ENCODE measurements at regions not wholly inside any gene's neighbourhood (a gene's known extent, or its start where the extent isn't known, plus 50 kb on each side); places are given as distances from the start of the nearest gene placed in this dataset.
"Not testable (repeated sequence)": the region's sequence is repeated elsewhere in the genome, so short reads cannot be mapped to it uniquely, and the experiment has no call there.

DNA sequence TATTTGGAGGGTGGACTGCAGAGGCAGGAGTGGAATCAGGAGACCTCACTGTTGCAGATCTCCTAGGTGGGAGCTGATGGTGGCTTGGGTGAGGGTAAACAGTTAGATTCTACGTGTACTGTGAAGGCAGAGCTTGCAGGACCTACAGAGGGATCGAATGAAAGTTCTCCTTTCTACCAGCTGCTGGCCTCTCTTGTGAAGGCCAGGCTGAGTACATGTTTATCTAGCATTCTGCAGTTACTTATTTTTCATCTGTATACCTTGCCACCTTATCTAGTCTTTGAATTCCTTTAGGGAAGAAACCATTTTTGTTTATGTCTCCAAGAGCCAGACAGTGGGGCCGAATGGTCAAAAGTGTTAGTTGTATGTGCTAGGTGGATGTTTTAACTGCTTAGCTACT lies 57.6 kb downstream of the PTTG1 start:
- H3K36me3 Mint-ChIP-seq (ENCODE audit: low read depth): peaks cover 81% of the 10 kb centered on the region
- no peaks in the 10 kb centered on the region for H3K9me3 Mint-ChIP-seq
- DNase-seq: no peak
- peak overlapping the region; percentile 83 for H3K27ac Mint-ChIP-seq
- H3K4me1 Mint-ChIP-seq (ENCODE audit: low read depth): peaks cover 67% of the 10 kb centered on the region
- no peak overlapping the region for H3K4me3 Mint-ChIP-seq
- no peaks in the 10 kb centered on the region for H3K27me3 Mint-ChIP-seq

DNA sequence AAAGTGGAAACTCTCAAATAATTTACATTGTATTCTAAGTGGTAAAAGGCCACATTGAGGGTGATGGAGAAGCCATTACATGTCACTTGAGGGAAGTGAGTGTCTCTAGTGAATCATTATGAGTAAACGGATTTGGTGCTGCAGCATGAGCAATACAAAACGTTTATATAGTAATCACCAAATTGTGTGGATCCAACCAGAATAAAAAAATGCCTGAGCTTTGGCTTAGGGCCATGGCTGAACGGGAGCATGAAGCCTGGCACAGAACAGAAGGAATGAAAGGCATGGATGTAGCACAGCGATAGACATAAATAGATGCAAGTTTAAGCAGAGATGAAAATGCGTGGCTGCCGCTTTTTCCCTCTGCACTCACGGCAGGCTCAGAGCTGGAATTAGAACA lies 58.3 kb downstream of the PTTG1 start:
- H3K27ac Mint-ChIP-seq: peak overlapping the region; percentile 83
- peak overlapping the region; percentile 31 for H3K4me3 Mint-ChIP-seq
- H3K36me3 Mint-ChIP-seq (ENCODE audit: low read depth): peaks cover 82% of the 10 kb centered on the region
- no peak for DNase-seq
- no peaks in the 10 kb centered on the region for H3K9me3 Mint-ChIP-seq
- H3K27me3 Mint-ChIP-seq: no peaks in the 10 kb centered on the region
- peaks cover 69% of the 10 kb centered on the region for H3K4me1 Mint-ChIP-seq (ENCODE audit: low read depth)

DNA sequence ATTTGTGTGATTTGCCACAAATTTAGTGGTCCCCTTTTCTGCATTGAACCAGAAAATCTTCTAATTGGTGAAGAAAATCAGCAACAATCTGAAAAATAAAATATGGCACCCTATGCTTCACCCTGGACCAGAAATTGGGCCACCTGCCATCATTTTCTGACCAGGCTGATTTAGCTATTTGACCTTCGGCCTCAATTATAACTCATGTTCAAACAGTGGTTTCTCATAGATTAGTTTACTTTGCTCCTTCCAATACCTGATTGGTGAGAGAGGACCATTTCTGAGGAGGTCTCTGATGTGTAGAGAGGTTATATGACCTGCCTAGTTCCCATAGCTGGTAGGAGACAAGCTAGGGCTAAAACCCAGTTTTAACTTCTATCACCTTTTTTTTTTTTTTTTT lies 59.0 kb downstream of the PTTG1 start:
- DNase-seq: no peak
- H3K27ac Mint-ChIP-seq: no peak overlapping the region
- peaks cover 82% of the 10 kb centered on the region for H3K36me3 Mint-ChIP-seq (ENCODE audit: low read depth)
- no peaks in the 10 kb centered on the region for H3K9me3 Mint-ChIP-seq
- H3K27me3 Mint-ChIP-seq: no peaks in the 10 kb centered on the region
- no peak overlapping the region for H3K4me3 Mint-ChIP-seq
- peaks cover 74% of the 10 kb centered on the region for H3K4me1 Mint-ChIP-seq (ENCODE audit: low read depth)

DNA sequence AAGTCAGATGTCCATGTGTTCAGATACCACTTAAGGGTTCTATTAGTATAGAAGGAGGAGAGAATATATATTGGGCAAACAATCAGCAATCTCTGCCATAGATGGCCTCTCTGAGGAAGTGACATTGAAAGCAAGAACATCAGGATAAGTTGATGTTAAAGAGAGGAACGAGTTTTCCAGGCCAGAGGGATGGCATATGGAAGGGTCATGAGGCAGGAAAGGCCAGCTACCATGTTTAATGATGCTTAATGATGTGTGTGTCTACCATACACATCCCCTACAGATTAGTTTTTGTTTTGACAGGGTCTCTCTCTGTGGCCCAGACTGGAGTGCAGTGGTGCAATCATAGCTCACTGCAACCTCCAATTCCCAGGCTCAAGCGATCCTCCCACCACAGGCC lies 63.0 kb downstream of the PTTG1 start:
- H3K27me3 Mint-ChIP-seq: no peaks in the 10 kb centered on the region
- DNase-seq: no peak
- H3K4me3 Mint-ChIP-seq: no peak overlapping the region
- peaks cover 60% of the 10 kb centered on the region for H3K4me1 Mint-ChIP-seq (ENCODE audit: low read depth)
- peak overlapping the region; percentile 18 for H3K27ac Mint-ChIP-seq
- peaks cover 84% of the 10 kb centered on the region for H3K36me3 Mint-ChIP-seq (ENCODE audit: low read depth)
- no peaks in the 10 kb centered on the region for H3K9me3 Mint-ChIP-seq

DNA sequence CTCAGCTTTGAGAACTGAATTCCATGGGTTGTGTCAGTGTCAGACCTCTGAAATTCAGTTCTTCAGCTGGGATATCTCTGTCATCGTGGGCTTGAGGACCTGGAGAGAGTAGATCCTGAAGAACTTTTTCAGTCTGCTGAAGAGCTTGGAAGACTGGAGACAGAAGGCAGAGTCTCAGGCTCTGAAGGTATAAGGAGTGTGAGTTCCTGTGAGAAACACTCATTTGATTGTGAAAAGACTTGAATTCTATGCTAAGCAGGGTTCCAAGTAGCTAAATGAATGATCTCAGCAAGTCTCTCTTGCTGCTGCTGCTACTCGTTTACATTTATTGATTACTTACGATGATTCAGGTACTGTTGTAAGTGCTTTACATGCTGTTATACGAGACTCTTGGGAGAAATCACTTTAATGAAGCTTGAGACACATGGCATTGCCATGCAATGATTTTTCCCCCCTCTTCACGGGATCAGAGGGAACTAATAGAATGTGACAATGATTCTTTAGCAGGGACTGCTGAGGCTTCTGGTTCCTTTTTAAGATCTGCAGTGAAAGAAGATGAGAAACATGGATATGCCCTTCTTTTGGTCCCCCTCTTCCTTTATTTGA lies 63.8 kb downstream of the PTTG1 start:
- DNase-seq: no peak
- no peaks in the 10 kb centered on the region for H3K27me3 Mint-ChIP-seq
- H3K36me3 Mint-ChIP-seq (ENCODE audit: low read depth): peaks cover 76% of the 10 kb centered on the region
- no peaks in the 10 kb centered on the region for H3K9me3 Mint-ChIP-seq
- peak overlapping the region; percentile 73 for H3K27ac Mint-ChIP-seq
- H3K4me1 Mint-ChIP-seq (ENCODE audit: low read depth): peaks cover 53% of the 10 kb centered on the region
- no peak overlapping the region for H3K4me3 Mint-ChIP-seq

DNA sequence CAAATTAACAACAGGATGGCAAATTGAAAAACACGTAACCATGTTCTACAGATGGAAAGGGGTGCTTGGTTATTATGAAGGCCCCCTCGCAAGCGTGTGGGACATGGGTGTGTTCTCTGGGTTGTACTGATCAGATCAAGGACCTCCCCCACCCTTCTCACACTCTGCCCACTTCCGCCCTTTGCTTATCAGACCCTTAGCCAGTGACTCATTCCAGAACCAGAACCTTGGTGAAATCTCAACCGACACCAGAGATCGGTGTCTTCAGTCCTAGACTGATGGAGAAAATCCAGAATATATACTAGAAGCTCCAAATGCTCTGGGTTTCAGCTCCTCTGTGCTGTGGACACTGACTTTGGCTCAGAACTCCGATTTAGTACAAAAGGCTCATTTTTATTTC lies 64.9 kb downstream of the PTTG1 start:
- peak; percentile 39 for DNase-seq
- Mint-ChIP-seq H3K27me3 (no peaks in the 10 kb centered on the region), H3K9me3 (no peaks in the 10 kb centered on the region), H3K27ac (peak overlapping the region; percentile 73), H3K36me3 (ENCODE audit: low read depth) (peaks cover 71% of the 10 kb centered on the region), H3K4me1 (ENCODE audit: low read depth) (peaks cover 50% of the 10 kb centered on the region), H3K4me3 (peak overlapping the region; percentile 7)

DNA sequence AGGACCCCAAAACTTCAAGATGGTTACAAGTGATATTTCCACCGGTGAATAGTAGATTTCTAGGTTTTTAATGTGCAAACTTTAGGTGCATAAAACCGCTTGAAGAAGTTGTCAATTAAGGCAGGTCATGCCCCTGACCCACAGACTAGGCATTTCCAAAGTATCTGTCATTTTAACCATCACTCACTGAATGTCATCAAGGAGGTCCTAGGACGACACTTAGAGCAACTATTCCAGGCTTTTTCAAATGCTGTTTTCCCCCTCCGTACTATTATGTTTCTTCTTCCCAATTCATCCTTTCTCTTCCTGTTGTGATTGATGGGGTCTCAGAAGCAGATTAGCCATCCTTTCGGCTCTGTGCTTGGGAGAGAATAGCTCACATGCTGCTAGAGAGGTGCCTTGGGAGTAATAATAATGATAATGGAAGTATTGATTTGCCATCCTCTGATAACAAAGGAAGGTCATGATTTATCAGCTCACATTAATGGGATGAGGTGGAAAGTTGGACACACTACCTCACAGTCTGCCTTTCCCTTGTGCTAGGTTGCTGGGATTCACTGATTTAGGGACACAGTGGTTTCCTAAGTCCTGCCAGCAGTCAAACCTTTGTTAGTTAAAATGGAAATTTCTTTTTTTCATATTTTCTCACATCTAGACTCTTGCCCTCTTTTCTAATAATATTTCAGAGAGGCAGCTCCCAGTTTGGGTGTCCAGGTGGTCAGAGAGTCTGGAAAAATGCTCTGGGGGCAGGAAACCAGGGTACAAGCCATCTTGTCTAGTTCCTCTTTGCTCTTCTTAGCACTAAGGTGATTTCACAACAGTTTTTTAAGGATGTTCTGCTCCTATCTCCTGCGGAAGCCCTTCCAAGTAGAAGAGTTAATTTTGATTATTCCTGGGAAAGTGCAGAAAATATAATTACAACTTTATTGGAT lies 67.0 kb downstream of the PTTG1 start:
- DNase-seq: no peak
- Mint-ChIP-seq H3K9me3 (no peaks in the 10 kb centered on the region), H3K4me3 (no peak overlapping the region), H3K27me3 (no peaks in the 10 kb centered on the region), H3K4me1 (ENCODE audit: low read depth) (peaks cover 41% of the 10 kb centered on the region), H3K36me3 (ENCODE audit: low read depth) (peaks cover 52% of the 10 kb centered on the region), H3K27ac (no peak overlapping the region)

DNA sequence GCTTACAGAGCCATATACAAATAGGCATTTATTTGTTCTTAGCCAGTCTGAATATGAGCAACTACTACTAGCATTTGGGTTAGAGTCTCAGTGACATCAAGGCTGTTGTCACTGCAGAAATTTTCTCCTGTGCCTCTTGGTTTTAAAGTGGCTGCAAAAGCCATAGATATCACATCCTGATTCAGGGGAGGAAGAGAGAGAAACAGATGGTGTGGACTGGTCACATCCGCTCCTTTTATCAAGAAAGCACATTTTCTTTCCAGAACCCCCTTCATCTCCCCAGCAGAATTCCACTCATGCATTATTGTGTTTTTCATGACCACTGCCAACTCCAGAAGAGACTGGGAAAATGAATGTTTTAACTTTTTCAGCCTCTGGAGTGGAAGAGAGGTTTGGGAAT lies 69.8 kb downstream of the PTTG1 start:
- Mint-ChIP-seq H3K4me3 (no peak overlapping the region), H3K27ac (no peak overlapping the region), H3K9me3 (no peaks in the 10 kb centered on the region), H3K36me3 (ENCODE audit: low read depth) (peaks cover 28% of the 10 kb centered on the region), H3K27me3 (no peaks in the 10 kb centered on the region), H3K4me1 (ENCODE audit: low read depth) (peaks cover 33% of the 10 kb centered on the region)
- no peak for DNase-seq

DNA sequence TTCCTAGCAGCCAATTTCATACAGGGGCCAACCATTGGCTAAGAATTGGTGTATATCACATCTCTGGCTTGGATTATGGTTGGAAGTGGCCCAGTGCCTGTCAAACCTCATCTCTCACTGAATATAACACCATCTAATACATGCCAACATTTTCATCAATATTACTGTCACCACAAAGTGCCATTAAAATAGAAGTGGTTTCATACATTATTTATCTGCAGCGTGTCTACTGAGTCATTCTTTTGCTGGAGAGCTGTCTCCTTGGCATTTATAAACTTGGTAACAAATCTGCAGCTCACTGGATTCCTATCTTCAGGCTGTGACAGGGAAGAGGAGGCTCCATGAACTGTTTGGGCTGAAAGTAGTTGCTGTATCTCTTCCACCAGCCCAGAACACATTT lies 70.9 kb downstream of the PTTG1 start:
- no peak overlapping the region for H3K27ac Mint-ChIP-seq
- no peak overlapping the region for H3K4me3 Mint-ChIP-seq
- H3K36me3 Mint-ChIP-seq (ENCODE audit: low read depth): peaks cover 16% of the 10 kb centered on the region
- DNase-seq: no peak
- peaks cover 31% of the 10 kb centered on the region for H3K4me1 Mint-ChIP-seq (ENCODE audit: low read depth)
- no peaks in the 10 kb centered on the region for H3K9me3 Mint-ChIP-seq
- no peaks in the 10 kb centered on the region for H3K27me3 Mint-ChIP-seq

DNA sequence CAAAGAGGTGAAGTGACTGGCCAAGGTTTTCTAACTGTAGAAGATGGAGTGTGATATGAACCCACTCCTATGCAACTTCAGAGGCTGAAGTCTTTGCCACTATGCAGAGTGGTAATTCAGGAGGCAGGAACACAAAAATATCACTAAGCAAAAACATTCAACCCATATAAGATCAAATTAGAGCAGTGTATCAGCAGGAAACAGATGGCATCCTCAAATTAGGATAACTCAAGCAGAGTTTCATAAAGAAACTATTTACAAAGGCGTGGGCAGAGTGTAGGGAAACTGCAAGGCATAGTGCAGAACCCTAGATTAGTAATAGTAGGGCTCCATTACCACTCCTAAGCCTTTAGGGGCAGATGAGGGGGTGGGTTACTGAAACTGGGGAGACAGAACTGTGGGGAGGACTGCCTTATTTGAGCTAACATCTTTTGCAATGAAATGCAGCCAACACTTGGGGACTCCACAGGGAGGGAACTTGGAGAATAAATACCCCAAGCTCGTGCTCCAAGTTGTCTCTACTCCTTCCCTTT lies 72.2 kb downstream of the PTTG1 start:
- H3K9me3 Mint-ChIP-seq: no peaks in the 10 kb centered on the region

DNA sequence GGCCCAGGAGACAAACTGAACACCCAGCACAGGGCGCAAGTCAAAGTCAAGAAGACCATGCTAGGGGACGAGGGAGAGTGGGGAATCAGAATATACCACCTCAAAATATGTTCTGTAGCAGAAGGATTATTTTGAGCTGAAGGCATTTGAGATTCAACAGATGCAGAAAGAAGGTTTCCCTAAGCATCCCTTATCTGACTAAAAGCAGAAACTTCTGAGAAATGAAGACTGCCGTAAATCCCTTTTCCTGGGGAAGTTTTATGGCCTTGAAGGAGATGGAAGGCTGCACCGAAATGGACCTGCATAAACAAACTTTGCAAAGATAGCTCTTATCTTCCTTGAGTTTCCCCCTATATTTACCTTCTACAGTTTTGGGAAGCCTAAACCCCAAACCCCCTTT lies 72.8 kb downstream of the PTTG1 start:
- no peaks in the 10 kb centered on the region for H3K36me3 Mint-ChIP-seq (ENCODE audit: low read depth)
- H3K4me1 Mint-ChIP-seq (ENCODE audit: low read depth): peaks cover 28% of the 10 kb centered on the region
- no peaks in the 10 kb centered on the region for H3K27me3 Mint-ChIP-seq
- no peaks in the 10 kb centered on the region for H3K9me3 Mint-ChIP-seq
- no peak overlapping the region for H3K4me3 Mint-ChIP-seq
- DNase-seq: no peak
- H3K27ac Mint-ChIP-seq: no peak overlapping the region

More for the DNA sequence above, 72.2 kb downstream of the PTTG1 start:
- Mint-ChIP-seq H3K27ac (no peak overlapping the region), H3K4me3 (no peak overlapping the region), H3K36me3 (ENCODE audit: low read depth) (peaks cover 3% of the 10 kb centered on the region), H3K4me1 (ENCODE audit: low read depth) (peaks cover 28% of the 10 kb centered on the region), H3K27me3 (no peaks in the 10 kb centered on the region)
- DNase-seq: no peak

DNA sequence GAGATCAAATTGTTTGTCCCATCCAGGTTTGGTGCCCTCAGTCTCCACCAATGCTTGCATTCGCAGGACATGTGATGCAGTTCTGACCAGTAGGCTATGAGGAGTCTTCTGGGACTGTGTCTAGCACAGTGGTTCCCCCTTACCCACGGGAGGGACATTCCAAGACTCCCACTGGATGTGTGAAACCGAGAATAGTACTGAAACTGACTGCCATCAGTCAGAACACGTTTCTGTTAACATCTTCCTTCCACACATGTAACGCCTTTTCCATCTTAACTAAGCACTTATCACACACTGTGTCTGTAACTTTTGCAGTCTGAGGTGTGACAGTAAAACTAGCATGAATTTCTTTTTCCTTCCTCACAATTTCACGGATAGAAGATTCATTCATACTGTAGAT lies 74.7 kb downstream of the PTTG1 start:
- Mint-ChIP-seq H3K4me3 (peak overlapping the region; percentile 1), H3K27ac (peak overlapping the region; percentile 77), H3K27me3 (no peaks in the 10 kb centered on the region), H3K36me3 (ENCODE audit: low read depth) (no peaks in the 10 kb centered on the region), H3K4me1 (ENCODE audit: low read depth) (peaks cover 28% of the 10 kb centered on the region), H3K9me3 (no peaks in the 10 kb centered on the region)
- DNase-seq: no peak

DNA sequence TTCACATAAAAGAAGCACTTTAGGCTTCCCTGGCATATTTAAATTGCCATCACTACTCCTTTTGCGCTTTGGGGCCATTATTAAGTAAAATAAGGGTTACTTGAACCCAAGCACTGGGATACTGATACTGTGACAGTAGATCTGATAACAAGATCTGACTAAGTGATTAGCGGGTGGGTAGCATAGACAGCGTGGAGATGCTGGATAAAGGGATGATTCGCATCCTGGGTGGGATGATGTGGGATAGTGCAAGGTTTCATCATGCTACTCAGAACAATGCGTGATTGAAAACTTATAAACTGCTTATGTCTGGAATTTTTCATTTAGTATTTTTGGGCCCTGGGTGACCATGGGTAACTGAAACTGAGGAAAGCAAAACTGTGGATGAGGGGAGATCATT lies 75.1 kb downstream of the PTTG1 start:
- peak overlapping the region; percentile 77 for H3K27ac Mint-ChIP-seq
- H3K4me1 Mint-ChIP-seq (ENCODE audit: low read depth): peaks cover 28% of the 10 kb centered on the region
- no peak for DNase-seq
- no peaks in the 10 kb centered on the region for H3K27me3 Mint-ChIP-seq
- no peaks in the 10 kb centered on the region for H3K9me3 Mint-ChIP-seq
- H3K4me3 Mint-ChIP-seq: peak overlapping the region; percentile 1
- H3K36me3 Mint-ChIP-seq (ENCODE audit: low read depth): no peaks in the 10 kb centered on the region

DNA sequence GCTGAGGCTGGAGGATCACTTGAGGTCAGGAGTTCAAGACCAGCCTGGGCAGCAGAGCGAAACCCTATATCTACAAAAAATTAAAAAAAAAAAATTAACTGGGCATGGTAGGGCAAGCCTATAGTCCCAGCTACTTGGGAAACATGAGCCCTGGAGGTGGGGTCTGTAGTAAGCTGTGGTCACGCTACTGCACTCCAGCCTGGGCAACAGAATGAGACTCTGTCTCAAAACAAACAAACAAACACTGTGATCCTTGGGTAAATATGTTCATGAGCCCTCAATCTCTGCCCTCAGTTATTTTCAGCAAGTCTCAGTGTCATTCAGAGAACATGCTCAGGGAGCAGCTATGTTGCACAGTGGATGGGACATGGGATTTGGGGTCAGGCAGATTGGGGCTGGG lies 76.2 kb downstream of the PTTG1 start:
- no peak overlapping the region for H3K27ac Mint-ChIP-seq
- no peaks in the 10 kb centered on the region for H3K27me3 Mint-ChIP-seq
- no peak overlapping the region for H3K4me3 Mint-ChIP-seq
- H3K36me3 Mint-ChIP-seq (ENCODE audit: low read depth): no peaks in the 10 kb centered on the region
- H3K9me3 Mint-ChIP-seq: no peaks in the 10 kb centered on the region
- DNase-seq: no peak
- H3K4me1 Mint-ChIP-seq (ENCODE audit: low read depth): peaks cover 28% of the 10 kb centered on the region

DNA sequence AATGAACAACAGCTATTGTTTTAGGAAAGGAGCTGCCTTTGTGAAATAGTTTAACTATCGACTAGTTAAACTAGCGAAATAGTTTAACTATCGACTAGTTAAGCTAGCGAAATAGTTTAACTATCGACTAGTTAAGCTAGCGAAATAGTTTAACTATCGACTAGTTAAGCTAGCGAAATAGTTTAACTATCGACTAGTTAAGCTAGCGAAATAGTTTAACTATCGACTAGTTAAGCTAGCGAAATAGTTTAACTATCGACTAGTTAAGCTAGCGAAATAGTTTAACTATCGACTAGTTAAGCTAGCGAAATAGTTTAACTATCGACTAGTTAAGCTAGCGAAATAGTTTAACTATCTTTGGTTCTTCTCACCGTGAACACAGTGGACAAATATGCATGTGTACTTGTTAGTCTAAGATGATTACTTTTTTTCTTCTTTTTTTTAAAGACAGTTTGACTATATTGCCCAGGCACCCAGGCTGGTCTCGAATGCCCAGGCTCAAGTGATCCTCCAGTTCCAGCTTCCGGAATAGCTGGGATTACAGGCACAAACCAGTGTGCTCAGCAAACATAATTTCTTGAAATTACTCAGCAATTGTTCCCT lies 76.9 kb downstream of the PTTG1 start:
- H3K27me3 Mint-ChIP-seq; DNase-seq; H3K27ac Mint-ChIP-seq; H3K4me3 Mint-ChIP-seq; H3K36me3 Mint-ChIP-seq (ENCODE audit: low read depth); H3K9me3 Mint-ChIP-seq: not testable (repeated sequence)
- H3K4me1 Mint-ChIP-seq (ENCODE audit: low read depth): peaks cover 26% of the 10 kb centered on the region
